ENCODE measurements at regions not wholly inside any gene's neighbourhood (a gene's known extent, or its start where the extent isn't known, plus 50 kb on each side); places are given as distances from the start of the nearest gene placed in this dataset.
"Not testable (repeated sequence)": the region's sequence is repeated elsewhere in the genome, so short reads cannot be mapped to it uniquely, and the experiment has no call there.

GRCh38 chr7:149599636-149600206 is 102.1 kb upstream of the ZNF746 start:
- H3K4me3 ChIP-seq (ENCODE audit: low read length) = no peak overlapping the region
- no peak for TF ChIP-seq CTCF (conservative IDR thresholded peaks at IDR 0.05; ENCODE audit: low read length)
- no peak for DNase-seq (ENCODE audit: low read depth)

GRCh38 chr7:149598721-149599308 is 101.2 kb upstream of the ZNF746 start:
- H3K4me3 ChIP-seq (ENCODE audit: low read length) = no peak overlapping the region
- DNase-seq (ENCODE audit: low read depth) = peak; percentile 52

GRCh38 chr7:149597789-149598188 is 100.2 kb upstream of the ZNF746 start:
- H3K4me3 ChIP-seq (ENCODE audit: low read length) = not testable (repeated sequence)

More at GRCh38 chr7:149598721-149599308, 101.2 kb upstream of the ZNF746 start:
- peak; percentile 68 for TF ChIP-seq CTCF (conservative IDR thresholded peaks at IDR 0.05; ENCODE audit: low read length)

GRCh38 chr7:149595541-149595940 is 97.9 kb upstream of the ZNF746 start:
- TF ChIP-seq CTCF (conservative IDR thresholded peaks at IDR 0.05; ENCODE audit: low read length) = no peak
- DNase-seq (ENCODE audit: low read depth) = peak; percentile 28

More at GRCh38 chr7:149597789-149598188, 100.2 kb upstream of the ZNF746 start:
- not testable (repeated sequence) for DNase-seq (ENCODE audit: low read depth)

GRCh38 chr7:149595078-149595477 is 97.5 kb upstream of the ZNF746 start:
- no peak overlapping the region for H3K4me3 ChIP-seq (ENCODE audit: low read length)
- no peak for DNase-seq (ENCODE audit: low read depth)
- TF ChIP-seq CTCF (conservative IDR thresholded peaks at IDR 0.05; ENCODE audit: low read length) = no peak

More at GRCh38 chr7:149595541-149595940, 97.9 kb upstream of the ZNF746 start:
- no peak overlapping the region for H3K4me3 ChIP-seq (ENCODE audit: low read length)

GRCh38 chr7:149588930-149589329 is 91.3 kb upstream of the ZNF746 start:
- no peak for DNase-seq (ENCODE audit: low read depth)
- no peak for TF ChIP-seq CTCF (conservative IDR thresholded peaks at IDR 0.05; ENCODE audit: low read length)
- no peak overlapping the region for H3K4me3 ChIP-seq (ENCODE audit: low read length)

GRCh38 chr7:149586646-149587645 is 89.3 kb upstream of the ZNF746 start:
- no peak overlapping the region for H3K4me3 ChIP-seq (ENCODE audit: low read length)
- no peak for TF ChIP-seq CTCF (conservative IDR thresholded peaks at IDR 0.05; ENCODE audit: low read length)
- DNase-seq (ENCODE audit: low read depth) = peak; percentile 82

Data from AG10803 (cell line).